ENCODE measurements at regions not wholly inside any gene's neighbourhood (a gene's known extent, or its start where the extent isn't known, plus 50 kb on each side); places are given as distances from the start of the nearest gene placed in this dataset.

DNA sequence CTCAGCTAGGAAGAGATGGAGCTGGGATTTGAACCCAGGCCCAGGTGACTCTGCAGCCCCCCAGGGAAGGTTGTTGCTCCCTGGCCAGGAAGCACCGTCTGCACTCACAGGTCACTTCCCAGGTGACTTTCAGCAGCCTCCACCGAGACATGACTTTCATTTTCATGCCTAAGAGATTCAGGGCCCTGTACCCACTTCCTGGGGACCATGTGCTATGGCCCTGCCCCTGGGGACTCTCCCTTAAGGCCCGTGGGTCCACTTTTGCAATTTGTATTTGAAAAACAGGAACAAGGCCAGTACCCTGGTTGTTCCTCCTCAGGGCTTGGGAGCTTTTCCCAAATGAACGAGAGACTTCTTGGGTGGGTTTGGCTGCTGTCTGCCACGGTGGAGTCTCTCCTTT is 191.0 kb downstream of the IRF8 start:
- TF ChIP-seq, protein P1, sequence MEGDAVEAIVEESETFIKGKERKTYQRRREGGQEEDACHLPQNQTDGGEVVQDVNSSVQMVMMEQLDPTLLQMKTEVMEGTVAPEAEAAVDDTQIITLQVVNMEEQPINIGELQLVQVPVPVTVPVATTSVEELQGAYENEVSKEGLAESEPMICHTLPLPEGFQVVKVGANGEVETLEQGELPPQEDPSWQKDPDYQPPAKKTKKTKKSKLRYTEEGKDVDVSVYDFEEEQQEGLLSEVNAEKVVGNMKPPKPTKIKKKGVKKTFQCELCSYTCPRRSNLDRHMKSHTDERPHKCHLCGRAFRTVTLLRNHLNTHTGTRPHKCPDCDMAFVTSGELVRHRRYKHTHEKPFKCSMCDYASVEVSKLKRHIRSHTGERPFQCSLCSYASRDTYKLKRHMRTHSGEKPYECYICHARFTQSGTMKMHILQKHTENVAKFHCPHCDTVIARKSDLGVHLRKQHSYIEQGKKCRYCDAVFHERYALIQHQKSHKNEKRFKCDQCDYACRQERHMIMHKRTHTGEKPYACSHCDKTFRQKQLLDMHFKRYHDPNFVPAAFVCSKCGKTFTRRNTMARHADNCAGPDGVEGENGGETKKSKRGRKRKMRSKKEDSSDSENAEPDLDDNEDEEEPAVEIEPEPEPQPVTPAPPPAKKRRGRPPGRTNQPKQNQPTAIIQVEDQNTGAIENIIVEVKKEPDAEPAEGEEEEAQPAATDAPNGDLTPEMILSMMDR (IDR thresholded peaks at IDR 0.05), result no peak
- TF ChIP-seq, protein P2, sequence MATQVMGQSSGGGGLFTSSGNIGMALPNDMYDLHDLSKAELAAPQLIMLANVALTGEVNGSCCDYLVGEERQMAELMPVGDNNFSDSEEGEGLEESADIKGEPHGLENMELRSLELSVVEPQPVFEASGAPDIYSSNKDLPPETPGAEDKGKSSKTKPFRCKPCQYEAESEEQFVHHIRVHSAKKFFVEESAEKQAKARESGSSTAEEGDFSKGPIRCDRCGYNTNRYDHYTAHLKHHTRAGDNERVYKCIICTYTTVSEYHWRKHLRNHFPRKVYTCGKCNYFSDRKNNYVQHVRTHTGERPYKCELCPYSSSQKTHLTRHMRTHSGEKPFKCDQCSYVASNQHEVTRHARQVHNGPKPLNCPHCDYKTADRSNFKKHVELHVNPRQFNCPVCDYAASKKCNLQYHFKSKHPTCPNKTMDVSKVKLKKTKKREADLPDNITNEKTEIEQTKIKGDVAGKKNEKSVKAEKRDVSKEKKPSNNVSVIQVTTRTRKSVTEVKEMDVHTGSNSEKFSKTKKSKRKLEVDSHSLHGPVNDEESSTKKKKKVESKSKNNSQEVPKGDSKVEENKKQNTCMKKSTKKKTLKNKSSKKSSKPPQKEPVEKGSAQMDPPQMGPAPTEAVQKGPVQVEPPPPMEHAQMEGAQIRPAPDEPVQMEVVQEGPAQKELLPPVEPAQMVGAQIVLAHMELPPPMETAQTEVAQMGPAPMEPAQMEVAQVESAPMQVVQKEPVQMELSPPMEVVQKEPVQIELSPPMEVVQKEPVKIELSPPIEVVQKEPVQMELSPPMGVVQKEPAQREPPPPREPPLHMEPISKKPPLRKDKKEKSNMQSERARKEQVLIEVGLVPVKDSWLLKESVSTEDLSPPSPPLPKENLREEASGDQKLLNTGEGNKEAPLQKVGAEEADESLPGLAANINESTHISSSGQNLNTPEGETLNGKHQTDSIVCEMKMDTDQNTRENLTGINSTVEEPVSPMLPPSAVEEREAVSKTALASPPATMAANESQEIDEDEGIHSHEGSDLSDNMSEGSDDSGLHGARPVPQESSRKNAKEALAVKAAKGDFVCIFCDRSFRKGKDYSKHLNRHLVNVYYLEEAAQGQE (IDR thresholded peaks at IDR 0.05; ENCODE audit: insufficient read depth in 1 of 2, low read depth in 2 of 2, low read length in 1 of 2), result no peak
- no peak for TF ChIP-seq POLR2AphosphoS5 (IDR thresholded peaks at IDR 0.05; ENCODE audit: low read depth, low read length)

All from Panc1 (cell line).